HG03575 (cell line): ENCODE measurements at regions not wholly inside any gene's neighbourhood (a gene's known extent, or its start where the extent isn't known, plus 50 kb on each side); places are given as distances from the start of the nearest gene placed in this dataset.

Experiments
- ATAC-seq: cut with Tn5 transposase; IDR thresholded peaks from one replicate; pipeline ENCODE4 v1.9.1; 2021; ENCODE audit not compliant: unreplicated experiment, insufficient number of reproducible peaks, low FRiP score; ENCODE audit errors: extremely low read depth

- no peak for ATAC-seq
Observed at GRCh38 chr6:74814440-74814839, 391.4 kb downstream of the COL12A1 start.

- no peak for ATAC-seq
Observed at GRCh38 chr6:74807674-74808073, 398.2 kb downstream of the COL12A1 start.

GRCh38 chr6:74805916-74806696 is 399.7 kb downstream of the COL12A1 start:
- no peak for ATAC-seq

- no peak for ATAC-seq
Observed at GRCh38 chr6:74798302-74798701, 407.6 kb downstream of the COL12A1 start.

- no peak for ATAC-seq
Observed at GRCh38 chr6:74785236-74785635, 420.6 kb downstream of the COL12A1 start.

- no peak for ATAC-seq
Observed at GRCh38 chr6:74782346-74782745, 423.5 kb downstream of the COL12A1 start.

GRCh38 chr6:74780831-74781230 is 425.0 kb downstream of the COL12A1 start:
- ATAC-seq, result no peak

GRCh38 chr6:74768738-74769137 is 437.1 kb downstream of the COL12A1 start:
- no peak for ATAC-seq

GRCh38 chr6:74768120-74768519 is 437.7 kb downstream of the COL12A1 start:
- no peak for ATAC-seq

- no peak for ATAC-seq
Observed at GRCh38 chr6:74765486-74765885, 440.4 kb downstream of the COL12A1 start.

- no peak for ATAC-seq
Observed at GRCh38 chr6:74764486-74764885, 441.4 kb downstream of the COL12A1 start.

GRCh38 chr6:74762841-74763240 is 443.0 kb downstream of the COL12A1 start:
- no peak for ATAC-seq

- no peak for ATAC-seq
Observed at GRCh38 chr6:74757813-74758212, 448.0 kb downstream of the COL12A1 start.

GRCh38 chr6:74756923-74757322 is 448.9 kb downstream of the COL12A1 start:
- no peak for ATAC-seq

GRCh38 chr6:74755778-74756177 is 450.1 kb downstream of the COL12A1 start:
- no peak for ATAC-seq

- no peak for ATAC-seq
Observed at GRCh38 chr6:74755196-74755595, 450.7 kb downstream of the COL12A1 start.

GRCh38 chr6:74753883-74754600 is 451.8 kb downstream of the COL12A1 start:
- ATAC-seq, result no peak

- ATAC-seq, result no peak
Observed at GRCh38 chr6:74752303-74752702, 453.6 kb downstream of the COL12A1 start.

- no peak for ATAC-seq
Observed at GRCh38 chr6:74750826-74751225, 455.0 kb downstream of the COL12A1 start.
